NCI-H146 treated with DMSO at 0.1 percent for 48 hours (cell line): ENCODE measurements at regions not wholly inside any gene's neighbourhood (a gene's known extent, or its start where the extent isn't known, plus 50 kb on each side); places are given as distances from the start of the nearest gene placed in this dataset.
"Not testable (repeated sequence)": the region's sequence is repeated elsewhere in the genome, so short reads cannot be mapped to it uniquely, and the experiment has no call there.

Source experiments
- DNase-seq: peaks from one replicate; lab custom pipeline; 2025; ENCODE audit not compliant: unreplicated experiment; lab: John Stamatoyannopoulos, UW

GRCh38 chr6:113354204-113354895 lies 502.8 kb upstream of the MARCKS start:
- DNase-seq: no peak

GRCh38 chr6:113356139-113356538 lies 501.0 kb upstream of the MARCKS start:
- no peak for DNase-seq

- no peak for DNase-seq
Observed at GRCh38 chr6:113357041-113357440, 500.1 kb upstream of the MARCKS start.

GRCh38 chr6:113358063-113358583 lies 499.0 kb upstream of the MARCKS start:
- DNase-seq: no peak

- DNase-seq: no peak
Observed at GRCh38 chr6:113359155-113360140, 497.7 kb upstream of the MARCKS start.

GRCh38 chr6:113361014-113361645 lies 496.0 kb upstream of the MARCKS start:
- peak; percentile 11 for DNase-seq

GRCh38 chr6:113362301-113363047 lies 494.7 kb upstream of the MARCKS start:
- no peak for DNase-seq

- DNase-seq: no peak
Observed at GRCh38 chr6:113363048-113363798, 493.9 kb upstream of the MARCKS start.

GRCh38 chr6:113363866-113364265 lies 493.3 kb upstream of the MARCKS start:
- no peak for DNase-seq

GRCh38 chr6:113364766-113365165 lies 492.4 kb upstream of the MARCKS start:
- DNase-seq: no peak

- DNase-seq: no peak
Observed at GRCh38 chr6:113365191-113365590, 492.0 kb upstream of the MARCKS start.

GRCh38 chr6:113366505-113366904 lies 490.6 kb upstream of the MARCKS start:
- no peak for DNase-seq

- no peak for DNase-seq
Observed at GRCh38 chr6:113370508-113371502, 486.3 kb upstream of the MARCKS start.

- not testable (repeated sequence) for DNase-seq
Observed at GRCh38 chr6:113375466-113375865, 481.7 kb upstream of the MARCKS start.

GRCh38 chr6:113375950-113376846 lies 480.9 kb upstream of the MARCKS start:
- no peak for DNase-seq

GRCh38 chr6:113376847-113377165 lies 480.3 kb upstream of the MARCKS start:
- no peak for DNase-seq

GRCh38 chr6:113377362-113377942 lies 479.7 kb upstream of the MARCKS start:
- no peak for DNase-seq

GRCh38 chr6:113380591-113380990 lies 476.6 kb upstream of the MARCKS start:
- DNase-seq: no peak
